Astrocyte of the hippocampus (primary cell): ENCODE measurements at regions not wholly inside any gene's neighbourhood (a gene's known extent, or its start where the extent isn't known, plus 50 kb on each side); places are given as distances from the start of the nearest gene placed in this dataset.

ENCODE experiments used
- DNase-seq: peaks from one replicate; pipeline ENCODE4 v3.0.0; 2011; ENCODE audit warnings: low read depth, low spot score

DNA sequence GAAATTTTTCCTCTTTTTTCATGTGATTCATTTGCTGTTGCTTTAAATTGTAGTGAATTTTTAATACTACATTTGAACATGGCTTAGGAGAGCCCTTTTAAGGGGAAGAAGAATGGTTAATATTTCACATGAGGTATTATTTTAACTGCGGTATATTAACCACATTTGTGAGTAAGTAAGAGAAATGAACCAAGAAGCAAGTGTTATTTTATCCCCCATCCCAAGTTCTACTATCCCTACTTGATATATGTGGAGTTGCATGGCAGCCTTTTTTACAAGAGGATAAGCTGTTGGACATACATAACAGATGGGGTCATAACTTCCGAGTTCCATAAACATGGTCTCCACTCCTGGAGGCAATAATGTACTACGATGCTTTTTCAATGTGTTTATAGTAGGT lies 623.3 kb downstream of the LRFN5 start:
- no peak for DNase-seq

DNA sequence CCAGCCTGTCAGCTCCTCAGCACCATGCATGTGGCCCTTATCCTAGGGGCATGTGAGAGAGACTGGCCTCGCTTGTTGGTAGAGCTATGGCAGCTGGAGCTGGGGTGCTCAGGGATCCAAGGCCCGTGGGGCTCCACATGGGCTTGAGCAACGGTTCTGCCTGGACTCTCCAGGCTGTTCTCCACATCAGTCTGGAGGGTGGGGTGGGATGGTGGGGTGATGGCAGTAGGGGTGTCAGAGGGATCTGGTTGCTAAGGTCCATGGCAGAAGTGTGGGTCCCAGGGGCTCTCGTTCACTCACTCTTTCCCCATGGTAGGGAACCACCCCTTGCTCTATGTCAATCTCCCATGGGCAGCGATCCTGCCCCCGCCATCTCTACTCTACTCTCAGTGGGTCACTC lies 622.6 kb downstream of the LRFN5 start:
- DNase-seq: no peak

GRCh38 chr14:42228611-42229010 lies 621.9 kb downstream of the LRFN5 start:
- DNase-seq: no peak

DNA sequence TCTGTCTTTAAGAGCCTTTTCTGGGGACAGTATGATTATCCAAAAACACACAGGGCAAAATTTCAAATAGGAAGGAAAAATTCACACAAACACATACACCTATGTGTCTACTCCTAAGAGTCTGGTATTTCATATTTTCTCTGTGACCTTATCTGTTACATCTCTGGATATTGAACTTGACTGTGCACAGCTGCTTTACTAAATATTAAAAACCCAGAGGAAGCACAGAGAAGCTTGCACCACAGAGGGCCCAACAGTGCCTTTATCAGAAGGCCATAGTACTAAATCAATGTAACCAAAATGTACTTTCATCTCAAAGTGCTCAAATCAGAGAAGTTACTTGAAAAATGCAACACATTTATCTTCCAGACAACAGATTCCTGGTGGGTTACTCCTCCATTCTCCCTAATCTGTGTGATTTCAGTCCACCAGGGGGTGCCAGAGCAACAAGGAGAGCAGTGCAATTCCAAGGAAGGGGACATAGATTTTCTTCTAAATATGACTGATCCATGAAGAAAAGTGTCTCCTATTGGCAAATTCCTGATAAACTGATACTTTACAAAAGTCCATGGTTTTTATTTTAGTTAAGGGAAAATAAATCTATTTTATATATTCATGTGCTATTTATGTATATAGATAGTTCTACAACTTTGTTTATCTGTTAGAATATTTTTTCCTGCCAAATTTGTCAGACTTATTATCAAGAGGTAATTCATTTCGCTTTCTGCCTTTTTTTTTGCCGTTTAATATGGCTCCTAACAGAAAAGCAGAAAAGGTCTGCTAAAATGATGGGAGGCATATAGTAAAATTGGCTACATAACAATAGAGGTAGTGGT lies 617.6 kb downstream of the LRFN5 start:
- peak; percentile 80 for DNase-seq

DNA sequence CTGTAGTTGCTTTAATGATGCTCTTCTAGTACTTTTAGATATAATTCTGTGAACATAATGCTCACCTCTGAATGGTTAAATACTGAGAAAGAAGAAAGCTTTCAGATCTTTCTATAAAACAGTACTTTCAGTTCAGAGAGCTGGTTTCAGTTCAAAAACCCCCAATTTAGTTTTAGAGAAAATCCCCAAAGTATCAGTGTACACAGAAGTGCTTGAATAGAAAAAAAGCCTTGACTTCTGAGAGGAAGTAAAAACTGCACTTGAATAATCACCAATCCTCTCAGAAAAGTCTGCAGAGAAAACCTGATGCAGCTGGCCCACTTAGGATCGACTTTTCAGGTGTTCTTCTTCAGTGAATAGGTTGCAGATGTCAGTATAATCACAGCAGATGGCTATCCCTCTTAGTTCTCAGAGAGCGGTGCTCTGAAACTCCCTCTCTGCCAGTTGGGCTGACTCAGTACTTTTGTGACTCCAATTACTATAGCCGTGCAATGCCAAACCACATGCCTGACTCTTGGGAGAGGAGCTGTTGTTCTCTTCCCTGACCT lies 616.3 kb downstream of the LRFN5 start:
- DNase-seq: peak; percentile 83

DNA sequence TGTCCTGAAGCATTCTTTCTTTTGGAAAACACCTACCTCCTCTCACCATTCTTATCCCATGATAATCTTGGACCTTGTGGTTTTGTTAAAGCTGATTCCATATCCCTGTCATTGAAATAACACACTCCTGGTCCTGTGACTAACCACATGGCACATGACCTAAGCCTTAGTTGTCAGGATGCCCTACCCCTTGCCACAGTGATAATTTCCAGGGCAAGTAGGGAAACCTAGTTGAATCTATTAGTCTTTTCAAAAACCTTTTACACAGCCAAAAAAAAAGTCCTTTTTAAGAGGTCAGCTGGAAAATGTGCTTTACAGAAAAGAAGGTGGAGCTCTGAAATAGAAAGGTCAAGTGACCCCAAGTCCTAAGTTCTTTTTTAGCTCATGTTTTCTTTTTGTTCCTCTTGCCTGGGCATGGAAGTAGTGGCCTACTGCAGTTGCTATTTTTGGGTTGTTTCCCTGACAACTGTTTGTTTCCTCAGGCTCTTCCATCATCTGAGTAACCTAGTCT lies 608.4 kb downstream of the LRFN5 start:
- DNase-seq: peak; percentile 77

GRCh38 chr14:42200957-42201356 lies 594.3 kb downstream of the LRFN5 start:
- DNase-seq: no peak

DNA sequence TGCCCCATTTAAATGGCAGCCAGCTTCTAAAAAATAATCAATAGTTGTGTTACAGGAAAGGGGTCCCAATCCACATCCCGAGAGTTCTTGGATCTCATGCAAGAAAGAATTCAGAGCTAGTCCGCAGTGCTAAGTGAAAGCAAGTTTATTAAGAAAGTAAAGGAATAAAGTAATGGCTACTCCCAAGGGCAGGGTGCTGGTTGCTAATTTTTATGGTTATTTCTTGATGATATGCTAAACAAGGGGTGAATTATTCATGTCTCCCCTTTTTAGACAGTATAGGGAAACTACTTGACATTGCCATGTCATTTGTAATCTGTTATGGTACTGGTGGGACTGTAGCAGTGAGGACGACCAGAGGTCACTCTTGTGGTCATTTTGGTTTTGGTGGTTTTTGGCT lies 591.3 kb downstream of the LRFN5 start:
- no peak for DNase-seq

DNA sequence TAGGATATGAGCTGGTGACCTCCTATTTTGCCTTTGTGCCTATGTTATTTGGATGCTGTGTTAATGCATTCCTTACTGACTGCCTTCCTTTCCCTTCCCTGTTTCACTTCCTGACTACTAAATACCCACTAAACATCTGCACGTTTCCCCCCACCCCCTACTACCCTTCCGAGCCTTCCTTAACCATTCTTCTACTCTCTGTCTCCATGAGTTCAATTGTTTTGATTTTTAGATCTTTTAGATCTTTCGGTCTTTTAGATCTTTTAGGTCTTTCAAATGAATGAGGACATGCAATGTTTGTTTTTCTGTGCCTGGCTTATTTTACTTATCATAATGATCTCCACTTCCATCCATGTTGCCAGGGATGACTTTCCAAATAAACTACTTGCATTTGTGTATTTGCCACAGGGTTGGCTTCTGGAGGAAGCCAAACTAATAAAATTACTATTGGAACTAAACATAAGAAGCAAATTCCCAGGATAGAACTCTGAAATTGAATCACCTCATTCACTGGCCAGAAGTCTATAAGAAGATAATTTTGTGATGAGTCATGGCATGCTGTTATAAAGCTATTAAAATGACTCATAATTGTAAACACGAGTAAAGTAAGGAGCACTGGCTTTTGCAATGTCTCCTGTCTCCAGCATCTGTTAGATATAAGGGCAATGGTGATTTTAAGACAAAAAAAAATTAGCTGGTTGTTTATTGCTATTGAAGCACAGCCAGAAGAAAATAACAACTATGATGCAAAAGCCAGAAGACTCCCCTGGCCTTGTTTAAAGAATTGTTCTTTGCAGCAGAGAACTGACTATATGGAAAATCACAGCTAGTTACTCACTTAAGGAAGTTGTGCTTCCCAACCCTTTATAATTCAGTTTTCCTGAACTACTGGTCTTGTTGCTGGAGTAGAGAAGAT lies 586.3 kb downstream of the LRFN5 start:
- peak; percentile 71 for DNase-seq

DNA sequence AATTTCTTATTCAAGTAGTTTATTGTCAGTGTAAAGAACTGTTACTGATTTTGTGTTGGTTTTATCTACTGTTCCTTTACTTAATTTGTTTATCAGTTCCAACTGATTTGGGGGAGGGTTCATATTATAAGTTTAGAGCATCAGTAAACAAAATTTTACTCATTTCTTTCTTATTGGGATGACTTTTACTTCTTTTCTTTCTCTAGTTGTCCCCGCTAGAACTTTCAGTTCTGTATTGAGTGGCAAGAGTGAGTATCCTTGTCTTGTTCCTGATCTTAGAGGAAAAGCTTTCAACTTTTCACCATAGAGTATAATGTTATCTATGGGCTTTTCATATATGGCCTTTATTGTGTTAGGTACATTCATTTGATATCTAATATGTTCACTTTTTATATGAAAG lies 584.1 kb downstream of the LRFN5 start:
- no peak for DNase-seq

GRCh38 chr14:42187846-42188245 lies 581.2 kb downstream of the LRFN5 start:
- no peak for DNase-seq

GRCh38 chr14:42185718-42186117 lies 579.0 kb downstream of the LRFN5 start:
- no peak for DNase-seq

DNA sequence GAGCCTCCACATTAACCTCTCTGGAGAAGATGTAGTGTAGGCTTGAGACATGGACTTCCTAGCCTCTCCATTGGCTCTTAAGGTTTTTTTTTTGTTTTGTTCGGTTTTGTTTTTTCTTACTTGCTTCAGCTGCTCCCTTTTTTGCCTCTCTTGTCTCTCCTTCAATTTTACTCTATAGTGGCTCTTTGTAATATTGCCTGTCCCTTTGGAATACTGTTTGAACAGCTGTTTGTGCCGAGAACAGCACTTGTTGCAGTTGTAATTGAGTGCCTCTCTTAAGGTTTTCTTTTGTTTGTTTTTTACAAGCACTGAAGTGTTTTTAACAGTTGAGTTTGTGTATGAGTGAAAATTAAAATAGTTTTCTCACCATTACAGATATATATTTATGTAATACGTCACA lies 567.7 kb downstream of the LRFN5 start:
- no peak for DNase-seq

GRCh38 chr14:42173206-42173605 lies 566.5 kb downstream of the LRFN5 start:
- DNase-seq: no peak

GRCh38 chr14:42172304-42172703 lies 565.6 kb downstream of the LRFN5 start:
- DNase-seq: no peak

GRCh38 chr14:42163136-42163535 lies 556.5 kb downstream of the LRFN5 start:
- DNase-seq: no peak

DNA sequence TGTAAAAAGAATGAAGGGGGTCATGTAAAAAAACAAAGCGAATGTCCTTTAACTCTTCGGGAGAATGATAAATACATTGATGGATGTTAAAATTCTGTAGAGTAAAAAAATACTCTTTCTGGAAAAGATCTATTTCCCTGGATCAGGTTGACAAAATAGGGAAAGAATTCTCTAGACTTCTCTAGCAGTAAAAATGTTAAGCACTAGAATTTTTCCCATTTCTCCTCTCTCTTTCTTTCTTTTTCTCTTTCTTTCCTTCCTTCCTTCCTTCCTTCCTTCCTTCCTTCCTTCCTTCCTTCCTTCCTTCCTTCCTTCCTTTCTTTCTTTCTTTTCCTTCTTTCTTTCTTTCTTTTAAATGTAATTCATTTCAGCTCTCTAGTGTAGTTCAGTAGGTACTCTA lies 552.5 kb downstream of the LRFN5 start:
- DNase-seq: no peak

DNA sequence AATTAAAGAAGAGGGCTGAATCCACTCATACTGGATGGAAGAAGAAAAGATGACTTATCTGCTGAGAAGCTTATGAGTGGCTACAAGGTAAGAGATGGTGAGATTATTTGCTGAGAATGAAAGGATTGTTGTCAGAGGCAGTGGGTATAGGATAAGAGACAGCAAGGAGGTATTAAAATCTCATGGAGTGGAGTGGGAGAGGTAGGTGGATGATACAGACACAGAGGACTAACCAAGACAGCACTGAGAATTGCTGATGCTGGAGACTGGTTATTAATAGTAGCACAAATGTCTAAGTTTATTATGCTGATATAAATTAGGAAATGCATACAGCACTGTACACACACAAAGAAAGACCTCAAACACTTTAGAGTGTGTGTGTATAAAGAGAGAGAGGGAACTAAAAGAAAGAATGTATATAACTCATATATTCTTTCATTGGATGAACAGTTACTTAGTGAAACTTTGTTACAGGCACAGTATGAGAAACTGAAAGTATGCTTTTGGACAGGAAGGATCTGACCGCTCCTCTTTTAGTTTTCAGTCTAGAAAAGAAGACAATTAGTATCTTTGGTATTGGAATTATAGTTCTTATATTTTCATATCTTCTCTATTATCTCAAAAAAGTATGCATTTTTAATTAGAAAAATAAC lies 543.1 kb downstream of the LRFN5 start:
- DNase-seq: no peak

GRCh38 chr14:42145766-42146165 lies 539.1 kb downstream of the LRFN5 start:
- no peak for DNase-seq

DNA sequence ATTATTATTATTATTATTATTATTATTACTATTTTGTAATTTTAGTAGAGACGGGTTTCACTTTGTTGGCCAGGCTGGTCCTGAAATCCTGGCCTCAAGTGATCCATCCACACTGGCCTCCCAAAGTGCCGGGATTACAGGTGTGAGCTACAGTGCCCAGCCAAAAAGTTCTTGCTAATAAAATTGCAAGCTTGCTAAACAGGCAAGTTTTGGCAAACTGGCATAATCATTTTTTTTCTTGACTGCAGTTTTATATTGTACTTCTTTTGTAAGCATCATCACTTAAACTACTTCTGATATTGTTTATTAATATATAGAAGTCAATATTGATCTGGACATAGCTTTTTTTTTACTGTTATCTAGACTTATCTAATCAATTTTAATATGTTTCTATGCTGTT lies 536.4 kb downstream of the LRFN5 start:
- DNase-seq: no peak

- DNase-seq: peak; percentile 1
Measured at GRCh38 chr14:42141328-42141727, 534.7 kb downstream of the LRFN5 start.

DNA sequence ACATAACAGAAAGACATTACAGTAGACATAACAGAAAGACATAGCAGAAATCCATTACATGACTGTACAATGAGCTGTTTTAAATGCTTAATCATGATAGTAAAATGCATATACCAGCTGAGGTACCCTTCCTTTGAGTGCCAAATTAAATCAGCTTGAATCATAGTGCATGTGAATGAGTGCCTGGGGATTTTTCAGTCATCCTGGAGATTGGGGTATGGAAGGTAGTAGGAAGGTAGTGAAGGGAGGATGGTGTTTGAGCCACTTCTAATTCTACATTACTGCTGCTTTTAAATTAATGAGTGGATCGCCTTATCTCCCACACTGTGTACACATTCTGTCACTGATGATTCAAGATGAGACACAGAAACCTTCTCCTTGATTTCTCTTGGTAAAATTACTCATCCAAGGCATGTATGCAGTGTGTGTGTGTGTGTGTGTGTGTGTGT lies 534.2 kb downstream of the LRFN5 start:
- peak; percentile 18 for DNase-seq
